CD14-positive monocyte (primary cell): ENCODE measurements at regions not wholly inside any gene's neighbourhood (a gene's known extent, or its start where the extent isn't known, plus 50 kb on each side); places are given as distances from the start of the nearest gene placed in this dataset.

Experiments used
- DNase-seq, 3 donors: peaks; one replicate each; pipeline ENCODE4 v3.0.0-alpha.2; 2011 to 2022
- H2AFZ ChIP-seq: 2 replicates; pipeline ENCODE4 v1.6.0; 2012; ENCODE audit warnings: mild to moderate bottlenecking, low read depth, low read length, inconsistent platforms; ENCODE audit not compliant: insufficient read depth, poor library complexity, severe bottlenecking
- H3K27ac ChIP-seq, 2 donors: 1 replicate in 1 of 2; 2 replicates in 1 of 2; pipeline ENCODE4 v1.5.1; 2012 to 2013; ENCODE audit warnings: low read length in 2 of 2, control low read depth in 1 of 2, inconsistent platforms in 1 of 2, low read depth in 1 of 2, mild to moderate bottlenecking in 1 of 2
- H3K27me3 ChIP-seq, 2 donors: one replicate each; pipeline versions ENCODE4 v1.6.0 to v1.6.1; 2011 to 2013; ENCODE audit warnings: low read length in 2 of 2; ENCODE audit not compliant: control insufficient read depth in 2 of 2, insufficient read depth in 2 of 2
- H3K36me3 ChIP-seq, 2 donors: replicated peaks in 1 of 2; 1 replicate in 1 of 2; 2 replicates in 1 of 2; pipeline versions ENCODE4 v1.5.1 to v1.6.1; 2012 to 2013; ENCODE audit warnings: low read length in 2 of 2, control low read depth in 1 of 2, inconsistent platforms in 1 of 2, mild to moderate bottlenecking in 1 of 2; ENCODE audit not compliant: insufficient read depth in 2 of 2, control insufficient read depth in 1 of 2
- H3K4me1 ChIP-seq, 2 donors: 1 replicate in 1 of 2; 2 replicates in 1 of 2; pipeline versions ENCODE4 v1.5.1 to v1.6.1; 2012 to 2013; ENCODE audit warnings: low read length in 2 of 2, control low read depth in 1 of 2, inconsistent platforms in 1 of 2, mild to moderate bottlenecking in 1 of 2, moderate library complexity in 1 of 2; ENCODE audit not compliant: insufficient read depth in 2 of 2, control insufficient read depth in 1 of 2
- H3K4me2 ChIP-seq: replicated peaks from 2 replicates; pipeline ENCODE3; 2012; ENCODE audit warnings: low read length, moderate library complexity, mild to moderate bottlenecking; ENCODE audit not compliant: poor library complexity, severe bottlenecking; ENCODE audit errors: extremely low read depth
- H3K4me3 ChIP-seq, 3 experiments: fragments of 200-600 bp in 1 of 3; sonication (generic) in 1 of 3; replicated peaks in 1 of 3; 1 replicate in 2 of 3; 2 replicates in 1 of 3; pipeline ENCODE4 v1.5.1; 2011 to 2013; ENCODE audit warnings: low read length in 3 of 3, mild to moderate bottlenecking in 3 of 3, control low read depth in 2 of 3, low read depth in 2 of 3, inconsistent platforms in 1 of 3, moderate library complexity in 1 of 3
- H3K79me2 ChIP-seq: 2 replicates; pipeline ENCODE4 v1.6.0; 2012; ENCODE audit warnings: mild to moderate bottlenecking, control low read depth, inconsistent platforms, low read length, moderate library complexity; ENCODE audit not compliant: insufficient read depth
- H3K9ac ChIP-seq: 2 replicates; pipeline ENCODE4 v1.6.0; 2017; ENCODE audit warnings: low read length, mild to moderate bottlenecking; ENCODE audit not compliant: insufficient read depth, poor library complexity, severe bottlenecking
- H3K9me3 ChIP-seq, 2 donors: replicated peaks in 1 of 2; 1 replicate in 1 of 2; 2 replicates in 1 of 2; pipeline versions ENCODE4 v1.5.1 to v1.6.1; 2012 to 2013; ENCODE audit warnings: low read length in 2 of 2, control low read depth in 1 of 2; ENCODE audit not compliant: control insufficient read depth in 1 of 2, insufficient read depth in 1 of 2
- H4K20me1 ChIP-seq: 2 replicates; pipeline ENCODE4 v1.6.0; 2012; ENCODE audit warnings: mild to moderate bottlenecking, low read length, control low read depth, moderate library complexity; ENCODE audit not compliant: insufficient read depth
- H3K27ac Mint-ChIP-seq, 7 donors: one replicate each; pipeline ENCODE4 v1.8.0; 2020; ENCODE audit warnings: mild to moderate bottlenecking in 7 of 7, mixed read lengths in 7 of 7, moderate library complexity in 6 of 7, inconsistent platforms in 2 of 7
- H3K27me3 Mint-ChIP-seq, 3 donors: one replicate each; pipeline ENCODE4 v1.8.0; 2021 to 2022; ENCODE audit warnings: low read depth in 3 of 3, mild to moderate bottlenecking in 3 of 3, mixed read lengths in 3 of 3, moderate library complexity in 3 of 3, inconsistent platforms in 1 of 3
- H3K36me3 Mint-ChIP-seq, 2 donors: one replicate each; pipeline ENCODE4 v1.8.0; 2020; ENCODE audit warnings: mixed read lengths in 2 of 2, inconsistent platforms in 1 of 2, mild to moderate bottlenecking in 1 of 2
- H3K4me1 Mint-ChIP-seq: one replicate; pipeline ENCODE4 v1.8.0; 2020; ENCODE audit warnings: mild to moderate bottlenecking, mixed read lengths
- H3K4me3 Mint-ChIP-seq, 2 donors: one replicate each; pipeline ENCODE4 v1.8.0; 2020; ENCODE audit warnings: mild to moderate bottlenecking in 2 of 2, mixed read lengths in 2 of 2, moderate library complexity in 1 of 2
- H3K9me3 Mint-ChIP-seq, 7 donors: one replicate each; pipeline ENCODE4 v1.8.0; 2020 to 2022; ENCODE audit warnings: mixed read lengths in 7 of 7, mild to moderate bottlenecking in 6 of 7, moderate library complexity in 6 of 7, inconsistent platforms in 2 of 7
- CTCF ChIP-seq: fragments of 200-600 bp; IDR thresholded peaks from one replicate; pipeline ENCODE4 v1.8.0; 2022; ENCODE audit warnings: antibody characterized with exemption, mild to moderate bottlenecking
- WGBS: methylation state at CpG from one replicate; pipeline ENCODE4 v1.1.5; 2013; ENCODE audit warnings: missing lambda C conversion rate; ENCODE audit not compliant: insufficient coverage; 5-methylcytosine and 5-hydroxymethylcytosine counted together
- intact Hi-C, 2 donors: fragments of 100-400 bp; cut with micrococcal nuclease; formaldehyde crosslinking; loops; one replicate each; pipeline versions ENCODE4 v1.15.0 to v1.15.1; 2023

GRCh38 chr20:63139837-63140236 is 76.1 kb downstream of the YTHDF1 start:
- 87% methylated on average over 17 of the region's 19 CpGs for WGBS
- no peak for DNase-seq
- H3K27me3 Mint-ChIP-seq: peaks cover 3 to 7% (median 5%) of the 10 kb centered on the region in 3 donors

GRCh38 chr20:63139356-63139755 is 76.6 kb downstream of the YTHDF1 start:
- peaks cover 3 to 7% (median 5%) of the 10 kb centered on the region in 3 donors for H3K27me3 Mint-ChIP-seq
- no peak overlapping the region for H3K27ac Mint-ChIP-seq
- no peak overlapping the region for H3K4me3 Mint-ChIP-seq
- Histone ChIP-seq H3K4me1 (no peaks in the 10 kb centered on the region), H3K36me3 (no peaks in the 10 kb centered on the region), H3K9ac (no peak overlapping the region), H4K20me1 (no peaks in the 10 kb centered on the region), H3K4me2 (no peak overlapping the region), H3K27me3 (no peaks in the 10 kb centered on the region), H3K4me3 (no peak overlapping the region), H3K9me3 (peaks cover 0 to under 1% of the 10 kb centered on the region in 2 donors), H2AFZ (no peak overlapping the region), H3K79me2 (no peaks in the 10 kb centered on the region), H3K27ac (no peak overlapping the region)
- H3K9me3 Mint-ChIP-seq: no peaks in the 10 kb centered on the region
- 67% methylated on average over 5 of the region's 12 CpGs for WGBS
- no peaks in the 10 kb centered on the region for H3K36me3 Mint-ChIP-seq
- intact Hi-C loops: no loop called here
- DNase-seq: no peak
- H3K4me1 Mint-ChIP-seq: no peaks in the 10 kb centered on the region
- TF ChIP-seq CTCF: no peak

More at GRCh38 chr20:63139837-63140236, 76.1 kb downstream of the YTHDF1 start:
- Mint-ChIP-seq H3K4me3 (no peak overlapping the region), H3K4me1 (no peaks in the 10 kb centered on the region), H3K27ac (no peak overlapping the region), H3K9me3 (no peaks in the 10 kb centered on the region), H3K36me3 (no peaks in the 10 kb centered on the region)
- no peaks in the 10 kb centered on the region for H3K36me3 ChIP-seq
- no peak for TF ChIP-seq CTCF
- no peak overlapping the region for H2AFZ ChIP-seq
- no peak overlapping the region for H3K9ac ChIP-seq
- H3K4me1 ChIP-seq: no peaks in the 10 kb centered on the region
- H3K27me3 ChIP-seq: no peaks in the 10 kb centered on the region
- no peaks in the 10 kb centered on the region for H3K79me2 ChIP-seq
- no peak overlapping the region for H3K4me2 ChIP-seq
- intact Hi-C loops: no loop called here
- no peak overlapping the region for H3K27ac ChIP-seq
- H3K9me3 ChIP-seq: no peaks in the 10 kb centered on the region
- H3K4me3 ChIP-seq: no peak overlapping the region
- H4K20me1 ChIP-seq: no peaks in the 10 kb centered on the region
